ENCODE measurements at regions not wholly inside any gene's neighbourhood (a gene's known extent, or its start where the extent isn't known, plus 50 kb on each side); places are given as distances from the start of the nearest gene placed in this dataset.

DNA sequence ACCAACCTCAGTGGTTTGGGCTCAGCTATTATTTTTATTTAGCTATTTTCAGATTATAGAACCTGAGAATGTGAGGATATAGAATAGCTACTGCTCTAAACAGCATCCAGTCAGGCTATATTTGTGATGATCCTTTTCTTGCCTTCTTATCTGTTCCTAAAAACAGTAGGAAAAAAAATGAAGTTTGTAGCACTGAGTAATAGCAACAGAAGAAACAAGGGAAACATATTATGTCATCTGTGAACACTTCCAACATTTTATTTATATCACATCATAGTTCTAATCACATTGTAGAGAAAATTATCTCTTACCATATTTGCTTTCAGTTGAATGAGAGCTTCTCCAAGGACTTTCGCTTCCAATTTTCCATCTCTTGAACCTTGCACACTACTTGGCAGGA is 229.6 kb upstream of the PTPRZ1 start:
- TF ChIP-seq, protein P1, sequence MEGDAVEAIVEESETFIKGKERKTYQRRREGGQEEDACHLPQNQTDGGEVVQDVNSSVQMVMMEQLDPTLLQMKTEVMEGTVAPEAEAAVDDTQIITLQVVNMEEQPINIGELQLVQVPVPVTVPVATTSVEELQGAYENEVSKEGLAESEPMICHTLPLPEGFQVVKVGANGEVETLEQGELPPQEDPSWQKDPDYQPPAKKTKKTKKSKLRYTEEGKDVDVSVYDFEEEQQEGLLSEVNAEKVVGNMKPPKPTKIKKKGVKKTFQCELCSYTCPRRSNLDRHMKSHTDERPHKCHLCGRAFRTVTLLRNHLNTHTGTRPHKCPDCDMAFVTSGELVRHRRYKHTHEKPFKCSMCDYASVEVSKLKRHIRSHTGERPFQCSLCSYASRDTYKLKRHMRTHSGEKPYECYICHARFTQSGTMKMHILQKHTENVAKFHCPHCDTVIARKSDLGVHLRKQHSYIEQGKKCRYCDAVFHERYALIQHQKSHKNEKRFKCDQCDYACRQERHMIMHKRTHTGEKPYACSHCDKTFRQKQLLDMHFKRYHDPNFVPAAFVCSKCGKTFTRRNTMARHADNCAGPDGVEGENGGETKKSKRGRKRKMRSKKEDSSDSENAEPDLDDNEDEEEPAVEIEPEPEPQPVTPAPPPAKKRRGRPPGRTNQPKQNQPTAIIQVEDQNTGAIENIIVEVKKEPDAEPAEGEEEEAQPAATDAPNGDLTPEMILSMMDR (conservative IDR thresholded peaks at IDR 0.05; ENCODE audit: low read length) = no peak
- no peak for TF ChIP-seq EZH2phosphoT487 (IDR thresholded peaks at IDR 0.05; ENCODE audit: borderline replicate concordance)

Measured in Loucy (cell line).